Neural progenitor cell (in vitro differentiated cells): ENCODE measurements at regions not wholly inside any gene's neighbourhood (a gene's known extent, or its start where the extent isn't known, plus 50 kb on each side); places are given as distances from the start of the nearest gene placed in this dataset.

Experiments
- DNase-seq: peaks from one replicate; pipeline ENCODE4 v3.0.0-alpha.2; 2016; ENCODE audit warnings: low spot score
- H2AFZ ChIP-seq: fragments of 200-600 bp; sonication (generic); replicated peaks from 2 replicates; pipeline ENCODE4 v1.6.1; 2016; ENCODE audit warnings: antibody characterized with exemption
- H3F3A ChIP-seq: fragments of 200-600 bp; sonication (generic); 2 replicates; pipeline ENCODE4 v1.6.1; 2016; ENCODE audit warnings: antibody characterized with exemption, low read depth
- H3K27ac ChIP-seq: fragments of 200-600 bp; sonication (generic); 2 replicates; pipeline ENCODE4 v1.5.1; 2016; ENCODE audit warnings: mild to moderate bottlenecking
- H3K27me3 ChIP-seq: fragments of 200-600 bp; sonication (generic); 2 replicates; pipeline ENCODE4 v1.6.1; 2016; ENCODE audit warnings: mild to moderate bottlenecking, moderate library complexity
- H3K36me3 ChIP-seq: fragments of 200-600 bp; sonication (generic); 2 replicates; pipeline ENCODE4 v1.5.1; 2016
- H3K4me1 ChIP-seq: fragments of 200-600 bp; sonication (generic); 2 replicates; pipeline ENCODE4 v1.6.1; 2016; ENCODE audit warnings: mixed run types
- H3K4me2 ChIP-seq: fragments of 200-600 bp; sonication (generic); 2 replicates; pipeline ENCODE4 v1.6.1; 2016
- H3K4me3 ChIP-seq: fragments of 200-600 bp; sonication (generic); 2 replicates; pipeline ENCODE4 v1.5.1; 2016
- H3K79me2 ChIP-seq: fragments of 200-600 bp; sonication (generic); 2 replicates; pipeline ENCODE4 v1.6.1; 2016; ENCODE audit warnings: low read depth
- H3K9ac ChIP-seq: fragments of 200-600 bp; sonication (generic); 2 replicates; pipeline ENCODE4 v1.6.1; 2016
- H3K9me3 ChIP-seq: fragments of 200-600 bp; sonication (generic); 2 replicates; pipeline ENCODE4 v1.5.1; 2016; ENCODE audit warnings: low read depth
- H4K20me1 ChIP-seq: fragments of 200-600 bp; sonication (generic); 2 replicates; pipeline ENCODE4 v1.6.1; 2016; ENCODE audit warnings: low read depth
- H3K27ac Mint-ChIP-seq: 3 replicates; pipeline ENCODE4 v1.8.0; 2021; ENCODE audit warnings: mixed read lengths
- H3K27me3 Mint-ChIP-seq: 2 replicates; pipeline ENCODE4 v1.8.0; 2022; ENCODE audit warnings: low read depth, mild to moderate bottlenecking, inconsistent platforms, moderate library complexity, mixed read lengths; ENCODE audit not compliant: insufficient read depth
- H3K36me3 Mint-ChIP-seq: 3 replicates; pipeline ENCODE4 v1.8.0; 2021; ENCODE audit warnings: mixed read lengths
- H3K4me1 Mint-ChIP-seq: 3 replicates; pipeline ENCODE4 v1.8.0; 2021; ENCODE audit warnings: mixed read lengths
- H3K4me3 Mint-ChIP-seq: 3 replicates; pipeline ENCODE4 v1.8.0; 2021; ENCODE audit warnings: mild to moderate bottlenecking, moderate library complexity, mixed read lengths
- H3K9me3 Mint-ChIP-seq: 3 replicates; pipeline ENCODE4 v1.8.0; 2020; ENCODE audit warnings: mixed read lengths
- CTCF ChIP-seq: fragments of 200-600 bp; sonication (generic); IDR thresholded peaks from 2 replicates; pipeline ENCODE4 v1.5.1; 2017; ENCODE audit warnings: antibody characterized with exemption, mild to moderate bottlenecking
- EZH2 ChIP-seq: fragments of 200-600 bp; sonication (generic); IDR thresholded peaks from 2 replicates; pipeline ENCODE4 v1.6.1; 2017; ENCODE audit warnings: antibody characterized with exemption, mild to moderate bottlenecking, moderate library complexity
- EZH2phosphoT487 ChIP-seq: fragments of 200-600 bp; sonication (generic); IDR thresholded peaks from 2 replicates; pipeline ENCODE4 v1.6.1; 2017; ENCODE audit warnings: antibody characterized with exemption

DNA sequence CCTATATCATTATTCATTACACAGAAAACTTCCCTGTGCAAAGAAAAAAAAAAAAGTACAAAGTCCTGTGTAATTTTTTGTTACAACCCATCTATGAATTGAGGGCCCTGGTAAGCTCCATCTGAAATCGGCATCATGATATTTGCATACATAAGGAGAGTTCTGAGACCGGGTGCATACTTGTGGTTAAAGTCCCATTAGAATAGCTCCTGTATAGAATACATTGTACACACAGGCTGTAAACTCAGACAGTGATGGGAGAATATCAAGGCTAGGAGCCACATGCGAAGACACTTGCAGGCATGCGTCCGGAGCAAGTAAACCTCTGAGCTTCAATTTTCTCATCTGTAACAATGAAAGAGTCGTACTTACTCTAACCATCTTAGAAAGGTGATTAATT is 353.2 kb downstream of the ETS1 start:
- Mint-ChIP-seq H3K4me3 (no peak overlapping the region), H3K27me3 (peaks cover 2% of the 10 kb centered on the region), H3K27ac (no peak overlapping the region), H3K36me3 (no peaks in the 10 kb centered on the region), H3K9me3 (peaks cover 2% of the 10 kb centered on the region), H3K4me1 (peaks cover 13% of the 10 kb centered on the region)
- H3K9ac ChIP-seq: no peak overlapping the region
- no peak overlapping the region for H2AFZ ChIP-seq
- H3K27me3 ChIP-seq: no peaks in the 10 kb centered on the region
- H3K4me1 ChIP-seq: peaks cover 6% of the 10 kb centered on the region
- TF ChIP-seq EZH2phosphoT487 (no peak), EZH2 (no peak), CTCF (no peak)
- no peaks in the 10 kb centered on the region for H3K36me3 ChIP-seq
- no peaks in the 10 kb centered on the region for H4K20me1 ChIP-seq
- no peak overlapping the region for H3K4me2 ChIP-seq
- no peak overlapping the region for H3K4me3 ChIP-seq
- H3K79me2 ChIP-seq: no peaks in the 10 kb centered on the region
- no peak for DNase-seq
- no peaks in the 10 kb centered on the region for H3F3A ChIP-seq
- H3K9me3 ChIP-seq: no peaks in the 10 kb centered on the region
- H3K27ac ChIP-seq: no peak overlapping the region

DNA sequence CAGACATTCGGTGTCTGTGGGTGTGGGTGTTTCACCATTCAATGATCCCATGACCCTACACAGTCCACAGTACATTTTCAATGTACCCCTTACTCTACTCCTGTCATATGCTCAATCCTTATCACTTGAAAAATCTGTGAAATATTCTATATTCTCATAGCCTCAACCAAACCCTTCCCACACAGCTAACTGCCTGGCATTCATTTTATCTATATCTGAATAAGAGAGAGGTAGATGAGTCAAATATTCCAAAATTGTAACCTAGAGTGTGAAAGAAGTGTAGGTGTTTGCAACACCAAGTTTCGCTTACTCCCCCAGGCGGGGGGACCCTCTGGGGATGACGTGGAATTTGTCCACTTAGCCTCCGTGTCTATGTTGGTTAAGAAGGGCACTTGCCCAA is 354.8 kb downstream of the ETS1 start:
- H3K27me3 ChIP-seq: no peaks in the 10 kb centered on the region
- no peaks in the 10 kb centered on the region for H3K79me2 ChIP-seq
- TF ChIP-seq EZH2phosphoT487 (no peak), EZH2 (no peak), CTCF (no peak)
- H3F3A ChIP-seq: no peaks in the 10 kb centered on the region
- Mint-ChIP-seq H3K4me1 (peaks cover 13% of the 10 kb centered on the region), H3K27ac (no peak overlapping the region), H3K4me3 (no peak overlapping the region), H3K36me3 (no peaks in the 10 kb centered on the region), H3K9me3 (no peaks in the 10 kb centered on the region), H3K27me3 (peaks cover 3% of the 10 kb centered on the region)
- peaks cover 6% of the 10 kb centered on the region for H3K4me1 ChIP-seq
- no peaks in the 10 kb centered on the region for H3K9me3 ChIP-seq
- DNase-seq: no peak
- H3K9ac ChIP-seq: no peak overlapping the region
- no peaks in the 10 kb centered on the region for H3K36me3 ChIP-seq
- H3K4me3 ChIP-seq: no peak overlapping the region
- H4K20me1 ChIP-seq: no peaks in the 10 kb centered on the region
- no peak overlapping the region for H2AFZ ChIP-seq
- no peak overlapping the region for H3K27ac ChIP-seq
- no peak overlapping the region for H3K4me2 ChIP-seq

DNA sequence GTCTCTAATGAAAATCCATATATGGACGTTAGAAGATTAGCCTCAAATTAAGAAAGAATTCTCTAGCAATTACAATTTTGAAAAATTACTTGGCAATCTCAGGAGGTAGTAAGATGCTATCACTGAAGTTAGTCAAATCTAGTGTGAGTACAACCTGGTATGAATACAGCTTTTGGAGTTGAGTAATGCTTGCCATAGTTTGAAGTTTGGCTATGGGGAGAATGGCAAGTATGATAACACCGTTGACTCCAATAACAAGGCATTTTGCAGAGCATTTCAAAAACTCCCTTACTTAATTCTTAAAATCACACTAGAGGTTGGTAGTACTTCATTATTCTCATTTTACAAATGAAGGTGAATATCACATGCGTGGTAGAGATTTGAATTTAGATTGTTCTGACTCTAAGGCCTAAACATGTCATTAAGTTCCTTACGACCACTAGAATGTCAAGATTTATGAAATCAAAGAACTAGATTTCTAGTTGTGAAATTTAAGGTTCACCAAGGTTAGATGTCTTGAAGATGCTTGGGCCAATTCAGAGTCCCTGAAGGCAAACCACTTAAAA is 355.4 kb downstream of the ETS1 start:
- Histone ChIP-seq H3K27me3 (no peaks in the 10 kb centered on the region), H3K4me3 (no peak overlapping the region), H3K9me3 (no peaks in the 10 kb centered on the region), H3K4me2 (no peak overlapping the region), H3K79me2 (no peaks in the 10 kb centered on the region), H3K27ac (no peak overlapping the region), H3K9ac (no peak overlapping the region), H3K4me1 (peaks cover 6% of the 10 kb centered on the region), H3F3A (no peaks in the 10 kb centered on the region), H3K36me3 (no peaks in the 10 kb centered on the region), H4K20me1 (no peaks in the 10 kb centered on the region), H2AFZ (no peak overlapping the region)
- H3K4me3 Mint-ChIP-seq: no peak overlapping the region
- no peak overlapping the region for H3K27ac Mint-ChIP-seq
- H3K4me1 Mint-ChIP-seq: peaks cover 13% of the 10 kb centered on the region
- TF ChIP-seq EZH2phosphoT487: no peak
- TF ChIP-seq CTCF: no peak
- TF ChIP-seq EZH2: no peak
- DNase-seq: no peak
- H3K9me3 Mint-ChIP-seq: no peaks in the 10 kb centered on the region
- no peaks in the 10 kb centered on the region for H3K36me3 Mint-ChIP-seq
- peaks cover 3% of the 10 kb centered on the region for H3K27me3 Mint-ChIP-seq
